HG02642 (cell line): ENCODE measurements at regions not wholly inside any gene's neighbourhood (a gene's known extent, or its start where the extent isn't known, plus 50 kb on each side); places are given as distances from the start of the nearest gene placed in this dataset.
A peak's percentile ranks its signal among the peaks of the same experiment; 100 is the strongest.
"Not testable (repeated sequence)": the region's sequence is repeated elsewhere in the genome, so short reads cannot be mapped to it uniquely, and the experiment has no call there.

Experiments used
- ATAC-seq: cut with Tn5 transposase; IDR thresholded peaks from one replicate; pipeline ENCODE4 v1.9.1; 2021; ENCODE audit warnings: mild to moderate bottlenecking; ENCODE audit not compliant: unreplicated experiment, poor library complexity

GRCh38 chr4:123597586-123597985, 201.0 kb downstream of the SPRY1 start:
- ATAC-seq: no peak

- no peak for ATAC-seq
Observed at GRCh38 chr4:123598331-123598730, 201.7 kb downstream of the SPRY1 start.

- peak; percentile 6 for ATAC-seq
Observed at GRCh38 chr4:123599061-123599919, 202.7 kb downstream of the SPRY1 start.

- ATAC-seq: peak; percentile 100
Observed at GRCh38 chr4:123599920-123600810, 203.6 kb downstream of the SPRY1 start.

- no peak for ATAC-seq
Observed at GRCh38 chr4:123600987-123601904, 204.7 kb downstream of the SPRY1 start.

GRCh38 chr4:123602007-123602406, 205.4 kb downstream of the SPRY1 start:
- ATAC-seq: no peak

- no peak for ATAC-seq
Observed at GRCh38 chr4:123603165-123603564, 206.6 kb downstream of the SPRY1 start.

- not testable (repeated sequence) for ATAC-seq
Observed at GRCh38 chr4:123605797-123606196, 209.2 kb downstream of the SPRY1 start.

- ATAC-seq: no peak
Observed at GRCh38 chr4:123606336-123606735, 209.7 kb downstream of the SPRY1 start.

GRCh38 chr4:123606946-123607542, 210.4 kb downstream of the SPRY1 start:
- no peak for ATAC-seq

GRCh38 chr4:123609829-123610228, 213.2 kb downstream of the SPRY1 start:
- no peak for ATAC-seq

- ATAC-seq: no peak
Observed at GRCh38 chr4:123613586-123614344, 217.2 kb downstream of the SPRY1 start.

- no peak for ATAC-seq
Observed at GRCh38 chr4:123615901-123616300, 219.3 kb downstream of the SPRY1 start.

GRCh38 chr4:123616951-123617461, 220.4 kb downstream of the SPRY1 start:
- ATAC-seq: no peak

- ATAC-seq: no peak
Observed at GRCh38 chr4:123617791-123618190, 221.2 kb downstream of the SPRY1 start.

- ATAC-seq: no peak
Observed at GRCh38 chr4:123618606-123619005, 222.0 kb downstream of the SPRY1 start.

- ATAC-seq: no peak
Observed at GRCh38 chr4:123619326-123619725, 222.7 kb downstream of the SPRY1 start.

GRCh38 chr4:123619895-123620294, 223.3 kb downstream of the SPRY1 start:
- ATAC-seq: no peak
